Kidney (tissue), 13 donors: ENCODE measurements at regions not wholly inside any gene's neighbourhood (a gene's known extent, or its start where the extent isn't known, plus 50 kb on each side); places are given as distances from the start of the nearest gene placed in this dataset.

Source experiments
- DNase-seq, 5 donors: peaks; one replicate each; pipeline ENCODE4 v3.0.0-alpha.2; 2013 to 2020
- FAIRE-seq: peaks from 2 replicates; lab custom pipeline; 2012; peaks lifted over from hg19 to GRCh38; lab: Jason Lieb, UNC
- H3K27ac ChIP-seq, 2 donors: one replicate each; pipeline ENCODE4 v1.7.0; 2013; ENCODE audit warnings: low read depth in 2 of 2, low read length in 2 of 2, inconsistent platforms in 1 of 2
- H3K27me3 ChIP-seq: one replicate; pipeline ENCODE4 v1.7.1; 2013; ENCODE audit warnings: low read length, inconsistent platforms; ENCODE audit not compliant: control insufficient read depth, insufficient read depth
- H3K36me3 ChIP-seq, 3 donors: one replicate each; pipeline versions ENCODE4 v1.7.0 to v1.7.1; 2013; ENCODE audit warnings: low read length in 3 of 3, control low read depth in 1 of 3, inconsistent platforms in 1 of 3; ENCODE audit not compliant: insufficient read depth in 3 of 3, control insufficient read depth in 2 of 3
- H3K4me1 ChIP-seq, 3 donors: one replicate each; pipeline versions ENCODE4 v1.7.0 to v1.7.1; 2013; ENCODE audit warnings: low read length in 3 of 3, inconsistent platforms in 1 of 3, low read depth in 1 of 3; ENCODE audit not compliant: control insufficient read depth in 2 of 3, insufficient read depth in 2 of 3
- H3K4me3 ChIP-seq, 3 donors: one replicate each; pipeline versions ENCODE4 v1.7.0 to v1.8.1; 2013; ENCODE audit warnings: low read length in 3 of 3, control low read depth in 1 of 3, inconsistent platforms in 1 of 3
- H3K9ac ChIP-seq, 3 donors: one replicate each; pipeline versions ENCODE4 v1.7.0 to v1.7.1; 2013; ENCODE audit warnings: low read length in 3 of 3, control low read depth in 1 of 3, inconsistent platforms in 1 of 3
- H3K9me3 ChIP-seq, 3 donors: one replicate each; pipeline versions ENCODE4 v1.7.0 to v1.7.1; 2013; ENCODE audit warnings: low read length in 3 of 3, control low read depth in 1 of 3, inconsistent platforms in 1 of 3; ENCODE audit not compliant: control insufficient read depth in 2 of 3, insufficient read depth in 1 of 3
- intact Hi-C: fragments of 100-400 bp; cut with DNase I; formaldehyde crosslinking; loops from one replicate; pipeline ENCODE4 v1.11.1; 2022
- TF ChIP-seq, protein P1 (sequence below): IDR thresholded peaks from 3 replicates; pipeline ENCODE4 v1.5.1; 2012; ENCODE audit warnings: mild to moderate bottlenecking, moderate library complexity, borderline replicate concordance; ENCODE audit not compliant: insufficient read depth; ENCODE audit errors: extremely low read depth
- donor health status: control.
- donor health status: control.
- donor health status: control.
- donor health status: control.
- donor health status: control.
- donor health status: DM: yes; HTN: yes; CAD: no.
- donor health status: Normal renal cell carcinoma (clear cell type).

DNA sequence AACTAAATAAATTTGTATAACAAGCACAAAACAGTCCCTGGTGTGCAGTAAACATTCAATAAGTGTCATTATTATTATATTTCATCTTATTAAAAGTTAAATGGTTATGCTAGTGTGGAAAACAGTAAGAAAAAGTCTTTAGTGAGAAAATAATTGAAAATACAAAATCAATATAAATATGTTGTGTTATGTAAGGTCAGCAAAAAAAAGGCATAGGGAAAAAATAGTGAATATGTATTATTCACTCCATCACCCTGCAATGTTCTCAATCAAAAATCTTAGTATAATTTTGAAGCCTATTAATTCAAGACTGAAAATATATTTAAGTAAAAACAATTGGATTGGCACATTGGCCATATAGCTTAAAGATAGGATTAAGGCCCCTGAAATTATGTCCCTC, 63.3 kb upstream of the KCNMB2 start:
- Histone ChIP-seq H3K4me3 (no peak overlapping the region), H3K27ac (no peak overlapping the region), H3K9ac (no peak overlapping the region), H3K9me3 (no peaks in the 10 kb centered on the region), H3K36me3 (no peaks in the 10 kb centered on the region), H3K4me1 (no peaks in the 10 kb centered on the region), H3K27me3 (no peaks in the 10 kb centered on the region)
- TF ChIP-seq, protein P1, sequence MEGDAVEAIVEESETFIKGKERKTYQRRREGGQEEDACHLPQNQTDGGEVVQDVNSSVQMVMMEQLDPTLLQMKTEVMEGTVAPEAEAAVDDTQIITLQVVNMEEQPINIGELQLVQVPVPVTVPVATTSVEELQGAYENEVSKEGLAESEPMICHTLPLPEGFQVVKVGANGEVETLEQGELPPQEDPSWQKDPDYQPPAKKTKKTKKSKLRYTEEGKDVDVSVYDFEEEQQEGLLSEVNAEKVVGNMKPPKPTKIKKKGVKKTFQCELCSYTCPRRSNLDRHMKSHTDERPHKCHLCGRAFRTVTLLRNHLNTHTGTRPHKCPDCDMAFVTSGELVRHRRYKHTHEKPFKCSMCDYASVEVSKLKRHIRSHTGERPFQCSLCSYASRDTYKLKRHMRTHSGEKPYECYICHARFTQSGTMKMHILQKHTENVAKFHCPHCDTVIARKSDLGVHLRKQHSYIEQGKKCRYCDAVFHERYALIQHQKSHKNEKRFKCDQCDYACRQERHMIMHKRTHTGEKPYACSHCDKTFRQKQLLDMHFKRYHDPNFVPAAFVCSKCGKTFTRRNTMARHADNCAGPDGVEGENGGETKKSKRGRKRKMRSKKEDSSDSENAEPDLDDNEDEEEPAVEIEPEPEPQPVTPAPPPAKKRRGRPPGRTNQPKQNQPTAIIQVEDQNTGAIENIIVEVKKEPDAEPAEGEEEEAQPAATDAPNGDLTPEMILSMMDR = no peak
- intact Hi-C loops = no loop called here
- FAIRE-seq = peak; percentile 21
- DNase-seq = no peak

DNA sequence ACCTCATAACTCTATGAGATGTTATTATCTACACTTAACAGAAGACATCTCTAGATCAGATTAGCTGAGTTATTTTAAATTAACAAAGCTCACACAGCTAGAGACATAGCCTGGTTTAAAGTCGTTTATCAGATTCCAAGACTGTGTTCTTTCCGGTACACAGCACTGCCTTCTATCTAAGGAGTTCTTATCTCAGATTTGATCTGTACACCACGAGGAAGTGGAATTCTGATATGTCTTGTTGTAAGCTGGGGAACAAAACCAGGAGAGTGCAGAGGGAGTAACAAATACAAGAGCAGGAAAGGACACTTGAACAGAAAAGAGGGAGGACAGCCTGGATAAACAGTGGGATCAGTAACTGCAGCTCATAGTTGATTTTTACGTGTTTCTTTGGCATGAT, 61.7 kb upstream of the KCNMB2 start:
- FAIRE-seq (no peak), DNase-seq (no peak)
- no peaks in the 10 kb centered on the region for H3K27me3 ChIP-seq
- H3K4me1 ChIP-seq = no peaks in the 10 kb centered on the region
- intact Hi-C loops = no loop called here
- H3K27ac ChIP-seq = no peak overlapping the region
- no peaks in the 10 kb centered on the region for H3K36me3 ChIP-seq
- H3K9ac ChIP-seq = no peak overlapping the region
- no peak overlapping the region for H3K4me3 ChIP-seq
- TF ChIP-seq, protein P1 = no peak
- no peaks in the 10 kb centered on the region for H3K9me3 ChIP-seq

DNA sequence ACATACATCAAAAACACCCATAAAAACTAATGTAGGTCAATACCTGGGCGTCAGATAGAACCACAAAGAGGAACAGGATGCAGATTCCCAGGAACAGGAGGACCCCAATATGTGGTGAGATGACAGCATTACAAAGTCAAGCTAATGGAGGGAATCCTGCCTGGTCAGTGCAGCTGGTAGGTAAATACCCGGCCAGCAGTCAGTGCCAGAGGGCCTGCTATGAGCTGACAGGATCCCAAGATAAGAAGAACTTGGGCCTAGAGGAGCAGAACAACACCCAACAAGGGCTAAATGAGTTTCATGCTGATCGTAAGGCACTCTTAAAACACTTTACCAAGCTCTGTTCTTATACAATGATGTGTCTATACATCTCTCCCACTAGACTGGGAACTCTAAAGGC, 61.2 kb upstream of the KCNMB2 start:
- TF ChIP-seq, protein P1 = no peak
- no peak overlapping the region for H3K27ac ChIP-seq
- H3K9me3 ChIP-seq = no peaks in the 10 kb centered on the region
- no peaks in the 10 kb centered on the region for H3K4me1 ChIP-seq
- intact Hi-C loops = no loop called here
- no peak overlapping the region for H3K4me3 ChIP-seq
- no peaks in the 10 kb centered on the region for H3K27me3 ChIP-seq
- FAIRE-seq (no peak), DNase-seq (no peak)
- H3K9ac ChIP-seq = no peak overlapping the region
- no peaks in the 10 kb centered on the region for H3K36me3 ChIP-seq

DNA sequence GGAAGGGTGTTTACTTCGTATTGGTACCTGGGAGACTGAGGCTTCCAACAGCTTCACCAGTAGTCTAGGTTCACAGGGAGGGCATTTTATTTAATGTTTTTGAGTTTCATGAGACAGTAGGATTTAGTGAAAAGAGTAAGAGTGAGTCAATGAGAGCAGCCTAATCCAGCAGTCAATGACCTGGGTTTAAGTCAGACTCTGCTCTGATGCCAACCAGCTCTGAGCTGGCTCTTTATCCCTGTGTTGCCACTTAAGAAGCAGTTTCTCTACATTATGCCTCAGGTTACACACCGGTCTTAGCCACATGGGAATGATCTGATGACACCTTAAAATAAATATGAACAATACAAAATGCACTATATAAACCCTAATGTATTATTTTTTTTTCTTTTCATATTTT, 59.4 kb upstream of the KCNMB2 start:
- Histone ChIP-seq H3K9ac (no peak overlapping the region), H3K36me3 (no peaks in the 10 kb centered on the region), H3K4me3 (no peak overlapping the region), H3K27ac (no peak overlapping the region), H3K9me3 (no peaks in the 10 kb centered on the region), H3K4me1 (no peaks in the 10 kb centered on the region), H3K27me3 (no peaks in the 10 kb centered on the region)
- TF ChIP-seq, protein P1 = no peak
- FAIRE-seq (no peak), DNase-seq (no peak)
- intact Hi-C loops = no loop called here
